ENCODE measurements at regions not wholly inside any gene's neighbourhood (a gene's known extent, or its start where the extent isn't known, plus 50 kb on each side); places are given as distances from the start of the nearest gene placed in this dataset.

- DNase-seq: no peak
Measured at GRCh38 chr1:60413091-60413490, 339.5 kb upstream of the C1orf87 start.

GRCh38 chr1:60411591-60411990 lies 338.0 kb upstream of the C1orf87 start:
- DNase-seq: no peak

GRCh38 chr1:60402816-60403215 lies 329.2 kb upstream of the C1orf87 start:
- no peak for DNase-seq

GRCh38 chr1:60402216-60402615 lies 328.6 kb upstream of the C1orf87 start:
- DNase-seq: no peak

- no peak for DNase-seq
Measured at GRCh38 chr1:60394436-60394835, 320.9 kb upstream of the C1orf87 start.

- no peak for DNase-seq
Measured at GRCh38 chr1:60390593-60391282, 317.2 kb upstream of the C1orf87 start.

- DNase-seq: no peak
Measured at GRCh38 chr1:60388092-60388987, 314.8 kb upstream of the C1orf87 start.

GRCh38 chr1:60387175-60387574 lies 313.6 kb upstream of the C1orf87 start:
- DNase-seq: no peak

- DNase-seq: no peak
Measured at GRCh38 chr1:60386249-60386648, 312.7 kb upstream of the C1orf87 start.

GRCh38 chr1:60376196-60376595 lies 302.6 kb upstream of the C1orf87 start:
- DNase-seq: no peak

GRCh38 chr1:60374537-60374936 lies 301.0 kb upstream of the C1orf87 start:
- no peak for DNase-seq

- DNase-seq: peak in 1 of 2 experiments; percentile 6
Measured at GRCh38 chr1:60367532-60367931, 294.0 kb upstream of the C1orf87 start.

- no peak for DNase-seq
Measured at GRCh38 chr1:60359431-60359830, 285.9 kb upstream of the C1orf87 start.

- no peak for DNase-seq
Measured at GRCh38 chr1:60350531-60350930, 277.0 kb upstream of the C1orf87 start.

- DNase-seq: no peak
Measured at GRCh38 chr1:60348884-60349283, 275.3 kb upstream of the C1orf87 start.

GRCh38 chr1:60345621-60346020 lies 272.1 kb upstream of the C1orf87 start:
- no peak for DNase-seq

- DNase-seq: no peak
Measured at GRCh38 chr1:60345049-60345448, 271.5 kb upstream of the C1orf87 start.

GRCh38 chr1:60343736-60344135 lies 270.2 kb upstream of the C1orf87 start:
- no peak for DNase-seq

GRCh38 chr1:60342569-60342968 lies 269.0 kb upstream of the C1orf87 start:
- DNase-seq: no peak

GRCh38 chr1:60341274-60341673 lies 267.7 kb upstream of the C1orf87 start:
- DNase-seq: no peak

GRCh38 chr1:60331647-60332046 lies 258.1 kb upstream of the C1orf87 start:
- no peak for DNase-seq

- no peak for DNase-seq
Measured at GRCh38 chr1:60329651-60330050, 256.1 kb upstream of the C1orf87 start.

GRCh38 chr1:60311838-60312237 lies 238.3 kb upstream of the C1orf87 start:
- DNase-seq: no peak

- no peak for DNase-seq
Measured at GRCh38 chr1:60299581-60299980, 226.0 kb upstream of the C1orf87 start.
